Suprapubic skin (tissue), 4 donors: ENCODE measurements at regions not wholly inside any gene's neighbourhood (a gene's known extent, or its start where the extent isn't known, plus 50 kb on each side); places are given as distances from the start of the nearest gene placed in this dataset.

ENCODE experiments used
- POLR2A ChIP-seq, 2 donors: fragments of 450-650 bp; IDR thresholded peaks; one replicate each; pipeline ENCODE4 v1.6.1; 2017; ENCODE audit warnings: antibody characterized with exemption in 2 of 2, mild to moderate bottlenecking in 2 of 2, moderate library complexity in 2 of 2
- POLR2AphosphoS5 ChIP-seq, 3 donors: sonication (generic); formaldehyde crosslinking; IDR thresholded peaks; one replicate each; pipeline ENCODE4 v1.6.1; 2017; ENCODE audit warnings: antibody characterized with exemption in 3 of 3
- TF ChIP-seq, protein P1 (sequence below), 2 donors: fragments of 200-600 bp in 1 of 2; fragments of 450-650 bp in 1 of 2; sonication (generic) in 1 of 2; IDR thresholded peaks; one replicate each; pipeline ENCODE4 v1.5.1; 2016 to 2019; ENCODE audit warnings: antibody characterized with exemption in 2 of 2, mild to moderate bottlenecking in 1 of 2, moderate library complexity in 1 of 2

DNA sequence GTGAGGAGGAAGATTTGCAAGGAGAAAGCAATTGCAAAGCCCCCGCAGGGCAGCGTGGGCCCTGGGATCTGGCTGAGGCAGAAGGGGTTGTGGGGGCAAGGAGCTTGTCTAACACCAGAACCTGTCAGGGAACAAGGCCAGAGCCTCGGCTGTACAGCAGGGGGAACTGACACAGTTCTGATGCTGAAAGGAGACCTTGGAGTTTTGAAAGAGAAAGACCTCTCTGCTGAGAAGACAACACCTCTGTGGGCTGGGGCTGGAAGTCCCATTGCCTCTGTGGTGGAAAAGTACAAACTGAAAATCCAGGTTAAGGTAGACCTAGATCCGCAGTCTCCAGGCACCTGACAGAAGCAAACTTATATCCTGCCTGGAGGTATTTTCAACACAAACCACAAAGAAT, 86.9 kb upstream of the CST7 start:
- TF ChIP-seq POLR2A (IDR thresholded peaks at IDR 0.05) (no peak), POLR2AphosphoS5 (IDR thresholded peaks at IDR 0.05) (no peak)
- TF ChIP-seq, protein P1, sequence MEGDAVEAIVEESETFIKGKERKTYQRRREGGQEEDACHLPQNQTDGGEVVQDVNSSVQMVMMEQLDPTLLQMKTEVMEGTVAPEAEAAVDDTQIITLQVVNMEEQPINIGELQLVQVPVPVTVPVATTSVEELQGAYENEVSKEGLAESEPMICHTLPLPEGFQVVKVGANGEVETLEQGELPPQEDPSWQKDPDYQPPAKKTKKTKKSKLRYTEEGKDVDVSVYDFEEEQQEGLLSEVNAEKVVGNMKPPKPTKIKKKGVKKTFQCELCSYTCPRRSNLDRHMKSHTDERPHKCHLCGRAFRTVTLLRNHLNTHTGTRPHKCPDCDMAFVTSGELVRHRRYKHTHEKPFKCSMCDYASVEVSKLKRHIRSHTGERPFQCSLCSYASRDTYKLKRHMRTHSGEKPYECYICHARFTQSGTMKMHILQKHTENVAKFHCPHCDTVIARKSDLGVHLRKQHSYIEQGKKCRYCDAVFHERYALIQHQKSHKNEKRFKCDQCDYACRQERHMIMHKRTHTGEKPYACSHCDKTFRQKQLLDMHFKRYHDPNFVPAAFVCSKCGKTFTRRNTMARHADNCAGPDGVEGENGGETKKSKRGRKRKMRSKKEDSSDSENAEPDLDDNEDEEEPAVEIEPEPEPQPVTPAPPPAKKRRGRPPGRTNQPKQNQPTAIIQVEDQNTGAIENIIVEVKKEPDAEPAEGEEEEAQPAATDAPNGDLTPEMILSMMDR (IDR thresholded peaks at IDR 0.05): no peak
